HepG2 (cell line): ENCODE measurements at regions not wholly inside any gene's neighbourhood (a gene's known extent, or its start where the extent isn't known, plus 50 kb on each side); places are given as distances from the start of the nearest gene placed in this dataset.
A peak's percentile ranks its signal among the peaks of the same experiment; 100 is the strongest.

Experiments used
- AHDC1 ChIP-seq: sonication (generic); formaldehyde crosslinking; IDR thresholded peaks from 2 replicates; pipeline ENCODE4 v1.5.1; 2020; ENCODE audit warnings: mild to moderate bottlenecking, missing genetic modification reagents, borderline replicate concordance
- CCAR2 ChIP-seq: fragments of 200-400 bp; formaldehyde crosslinking; optimal IDR thresholded peaks from 2 replicates; pipeline ENCODE3; 2018; ENCODE audit warnings: low read depth, mild to moderate bottlenecking, low read length, moderate library complexity
- EP300 ChIP-seq, 3 experiments: sonication (generic) in 1 of 3; formaldehyde crosslinking in 1 of 3; IDR thresholded peaks; 2 replicates each; pipeline versions ENCODE4 v1.5.1 to v1.6.1; 2011 to 2020; ENCODE audit warnings: low read depth in 2 of 3, low read length in 2 of 3, borderline replicate concordance in 1 of 3, improper control_type of control experiment in 1 of 3, mild to moderate bottlenecking in 1 of 3, missing genetic modification reagents in 1 of 3, moderate library complexity in 1 of 3
- FOXM1 ChIP-seq: sonication (generic); formaldehyde crosslinking; IDR thresholded peaks from 2 replicates; pipeline ENCODE4 v1.5.0; 2020; ENCODE audit warnings: missing genetic modification reagents
- KLF13 ChIP-seq: sonication (generic); formaldehyde crosslinking; IDR thresholded peaks from 2 replicates; pipeline ENCODE4 v1.4.0; 2020; ENCODE audit warnings: mild to moderate bottlenecking, missing genetic modification reagents
- NR2F6 ChIP-seq, 2 experiments: IDR thresholded peaks; 2 replicates each; pipeline ENCODE4 v1.6.1; 2016; ENCODE audit warnings: antibody characterized with exemption in 1 of 2, mild to moderate bottlenecking in 1 of 2
- SMARCE1 ChIP-seq: fragments of 450-650 bp; IDR thresholded peaks from 2 replicates; pipeline ENCODE4 v1.6.1; 2017; ENCODE audit warnings: borderline replicate concordance
- SOX13 ChIP-seq, 3 experiments: fragments of 450-650 bp in 1 of 3; sonication (generic) in 1 of 3; formaldehyde crosslinking in 1 of 3; IDR thresholded peaks in 2 of 3; conservative IDR thresholded peaks in 1 of 3; 2 replicates each; pipeline versions ENCODE4 v1.5.0 to v1.6.1; 2016 to 2020; ENCODE audit warnings: antibody characterized with exemption in 1 of 3, mild to moderate bottlenecking in 1 of 3, missing compliant biosample characterization in 1 of 3, missing genetic modification reagents in 1 of 3, moderate library complexity in 1 of 3
- WIZ ChIP-seq: sonication (generic); formaldehyde crosslinking; IDR thresholded peaks from 2 replicates; pipeline ENCODE4 v1.5.1; 2020; ENCODE audit warnings: mild to moderate bottlenecking, missing genetic modification reagents
- ZNF644 ChIP-seq: IDR thresholded peaks from 2 replicates; pipeline ENCODE4 v1.6.1; 2016; ENCODE audit warnings: low read depth
- ZNF710 ChIP-seq: sonication (generic); formaldehyde crosslinking; IDR thresholded peaks from 2 replicates; pipeline ENCODE4 v1.5.0; 2020; ENCODE audit warnings: mild to moderate bottlenecking, missing genetic modification reagents, borderline replicate concordance
- ZSCAN25 ChIP-seq: sonication (generic); formaldehyde crosslinking; IDR thresholded peaks from 2 replicates; pipeline ENCODE4 v1.8.0; 2022; ENCODE audit warnings: mild to moderate bottlenecking, missing genetic modification reagents
- TF ChIP-seq, protein P1 (sequence below): sonication (generic); formaldehyde crosslinking; conservative IDR thresholded peaks from 2 replicates; pipeline ENCODE4 v1.8.0; 2022; ENCODE audit warnings: mild to moderate bottlenecking, moderate library complexity, missing genetic modification reagents
- TF ChIP-seq, protein P2 (sequence below): sonication (generic); formaldehyde crosslinking; conservative IDR thresholded peaks from 2 replicates; pipeline ENCODE4 v1.4.0; 2020; ENCODE audit warnings: mild to moderate bottlenecking, missing genetic modification reagents, moderate library complexity

GRCh38 chr6:82744286-82745015, 321.2 kb downstream of the UBE3D start (continued):
- TF ChIP-seq, protein P1, sequence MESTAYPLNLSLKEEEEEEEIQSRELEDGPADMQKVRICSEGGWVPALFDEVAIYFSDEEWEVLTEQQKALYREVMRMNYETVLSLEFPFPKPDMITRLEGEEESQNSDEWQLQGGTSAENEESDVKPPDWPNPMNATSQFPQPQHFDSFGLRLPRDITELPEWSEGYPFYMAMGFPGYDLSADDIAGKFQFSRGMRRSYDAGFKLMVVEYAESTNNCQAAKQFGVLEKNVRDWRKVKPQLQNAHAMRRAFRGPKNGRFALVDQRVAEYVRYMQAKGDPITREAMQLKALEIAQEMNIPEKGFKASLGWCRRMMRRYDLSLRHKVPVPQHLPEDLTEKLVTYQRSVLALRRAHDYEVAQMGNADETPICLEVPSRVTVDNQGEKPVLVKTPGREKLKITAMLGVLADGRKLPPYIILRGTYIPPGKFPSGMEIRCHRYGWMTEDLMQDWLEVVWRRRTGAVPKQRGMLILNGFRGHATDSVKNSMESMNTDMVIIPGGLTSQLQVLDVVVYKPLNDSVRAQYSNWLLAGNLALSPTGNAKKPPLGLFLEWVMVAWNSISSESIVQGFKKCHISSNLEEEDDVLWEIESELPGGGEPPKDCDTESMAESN (CRISPR knock-in tag): no peak
- peak; percentile 94 for TF ChIP-seq ZNF644 (CRISPR knock-in tag)
- no peak for TF ChIP-seq SMARCE1
- TF ChIP-seq EP300 (IDR thresholded peaks at IDR 0.05; ENCODE audit: low read depth in 2 of 2, low read length in 2 of 2): peak in 1 of 2 experiments; percentile 31; a peak in 1 of 4 replicates
- no peak for TF ChIP-seq EP300 (CRISPR knock-in tag; IDR thresholded peaks at IDR 0.05; ENCODE audit: borderline replicate concordance)
- TF ChIP-seq, protein P2, sequence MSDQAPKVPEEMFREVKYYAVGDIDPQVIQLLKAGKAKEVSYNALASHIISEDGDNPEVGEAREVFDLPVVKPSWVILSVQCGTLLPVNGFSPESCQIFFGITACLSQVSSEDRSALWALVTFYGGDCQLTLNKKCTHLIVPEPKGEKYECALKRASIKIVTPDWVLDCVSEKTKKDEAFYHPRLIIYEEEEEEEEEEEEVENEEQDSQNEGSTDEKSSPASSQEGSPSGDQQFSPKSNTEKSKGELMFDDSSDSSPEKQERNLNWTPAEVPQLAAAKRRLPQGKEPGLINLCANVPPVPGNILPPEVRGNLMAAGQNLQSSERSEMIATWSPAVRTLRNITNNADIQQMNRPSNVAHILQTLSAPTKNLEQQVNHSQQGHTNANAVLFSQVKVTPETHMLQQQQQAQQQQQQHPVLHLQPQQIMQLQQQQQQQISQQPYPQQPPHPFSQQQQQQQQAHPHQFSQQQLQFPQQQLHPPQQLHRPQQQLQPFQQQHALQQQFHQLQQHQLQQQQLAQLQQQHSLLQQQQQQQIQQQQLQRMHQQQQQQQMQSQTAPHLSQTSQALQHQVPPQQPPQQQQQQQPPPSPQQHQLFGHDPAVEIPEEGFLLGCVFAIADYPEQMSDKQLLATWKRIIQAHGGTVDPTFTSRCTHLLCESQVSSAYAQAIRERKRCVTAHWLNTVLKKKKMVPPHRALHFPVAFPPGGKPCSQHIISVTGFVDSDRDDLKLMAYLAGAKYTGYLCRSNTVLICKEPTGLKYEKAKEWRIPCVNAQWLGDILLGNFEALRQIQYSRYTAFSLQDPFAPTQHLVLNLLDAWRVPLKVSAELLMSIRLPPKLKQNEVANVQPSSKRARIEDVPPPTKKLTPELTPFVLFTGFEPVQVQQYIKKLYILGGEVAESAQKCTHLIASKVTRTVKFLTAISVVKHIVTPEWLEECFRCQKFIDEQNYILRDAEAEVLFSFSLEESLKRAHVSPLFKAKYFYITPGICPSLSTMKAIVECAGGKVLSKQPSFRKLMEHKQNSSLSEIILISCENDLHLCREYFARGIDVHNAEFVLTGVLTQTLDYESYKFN (CRISPR knock-in tag): peak; percentile 52
- TF ChIP-seq FOXM1 (CRISPR knock-in tag): no peak
- TF ChIP-seq ZSCAN25 (CRISPR knock-in tag): no peak
- TF ChIP-seq CCAR2: no peak
- TF ChIP-seq KLF13 (CRISPR knock-in tag): no peak
- TF ChIP-seq AHDC1 (CRISPR knock-in tag): peak; percentile 64; the same call in 1 of the 2 replicates
- TF ChIP-seq WIZ: peak; percentile 43; the same call in 1 of the 2 replicates
- no peak for TF ChIP-seq SOX13 (IDR thresholded peaks at IDR 0.05)
- no peak for TF ChIP-seq SOX13 (CRISPR knock-in tag; conservative IDR thresholded peaks at IDR 0.05 in 1 of 2, IDR thresholded peaks at IDR 0.05 in 1 of 2)
- TF ChIP-seq ZNF710 (CRISPR knock-in tag): no peak
- TF ChIP-seq NR2F6 (IDR thresholded peaks at IDR 0.05): no peak
- 0 out of 2 replicates have a peak, but pooled peaks have one; percentile 40 for TF ChIP-seq NR2F6 (CRISPR knock-in tag; IDR thresholded peaks at IDR 0.05)
